K562 (cell line): ENCODE measurements at regions not wholly inside any gene's neighbourhood (a gene's known extent, or its start where the extent isn't known, plus 50 kb on each side); places are given as distances from the start of the nearest gene placed in this dataset.

Experiments used
- ATAC-seq: fragments of 200-7000 bp; cut with Tn5 transposase; 3 replicates; pipeline ENCODE4 v1.9.1; 2020; ENCODE audit warnings: moderate library complexity
- BruUV-seq: library from RNA; stranded (reverse); fragments of 400-500 nt; replicated peaks from 2 replicates; lab custom pipeline; 2021; lab: Mats Ljungman, UMichigan
- CTCF ChIA-PET: fragments of 300-600 bp; formaldehyde crosslinking; extraction: SDS; loops from one replicate; lab custom pipeline; 2021; ENCODE audit warnings: low intra/inter-chr PET ratio; lab: Yijun Ruan, JAX
- POLR2A ChIA-PET: fragments of 300-600, 350-650 bp; sonication (Branson Sonifier 250); formaldehyde crosslinking; extraction: SDS; loops from one replicate; lab custom pipeline; 2021; ENCODE audit warnings: antibody characterized with exemption, inconsistent platforms; lab: Yijun Ruan, JAX
- DNase-seq, 4 experiments: peaks; one replicate each; pipeline versions ENCODE4 v3.0.0 to v3.0.0-alpha.2; 2011 to 2018; ENCODE audit warnings: low spot score in 3 of 4, mixed read lengths in 3 of 4; ENCODE audit errors: extremely low read depth in 1 of 4
- FAIRE-seq: peaks from 2 replicates; lab custom pipeline; 2011; peaks lifted over from hg19 to GRCh38; lab: Jason Lieb, UNC
- H2AFZ ChIP-seq: 2 replicates; pipeline ENCODE4 v1.6.0; 2011; ENCODE audit warnings: low read depth, low read length, control low read depth, inconsistent platforms
- H3K27ac ChIP-seq: fragments of 200-600 bp; 3 replicates; pipeline ENCODE4 v1.8.0; 2011; ENCODE audit warnings: low read depth, mild to moderate bottlenecking, control low read depth, inconsistent platforms, low read length, moderate library complexity, mixed read lengths; ENCODE audit errors: extremely low read depth
- H3K27me3 ChIP-seq, 2 experiments: fragments of 300-600 bp in 1 of 2; 2 replicates in 1 of 2; 3 replicates in 1 of 2; pipeline versions ENCODE4 v1.6.0 to v1.8.0; 2011; ENCODE audit warnings: inconsistent platforms in 2 of 2, low read length in 2 of 2, mild to moderate bottlenecking in 1 of 2, mixed read lengths in 1 of 2, moderate library complexity in 1 of 2; ENCODE audit not compliant: control insufficient read depth in 2 of 2, insufficient read depth in 2 of 2
- H3K36me3 ChIP-seq: fragments of 300-600 bp; 3 replicates; pipeline ENCODE4 v1.8.0; 2011; ENCODE audit warnings: mild to moderate bottlenecking, low read length, inconsistent platforms; ENCODE audit not compliant: control insufficient read depth, insufficient read depth
- H3K4me1 ChIP-seq, 2 experiments: fragments of 200-600 bp in 1 of 2; replicated peaks in 1 of 2; 2 replicates in 1 of 2; 3 replicates in 1 of 2; pipeline versions ENCODE4 v1.5.1 to v1.8.0; 2011; ENCODE audit warnings: inconsistent platforms in 2 of 2, low read length in 2 of 2, mild to moderate bottlenecking in 1 of 2, mixed read lengths in 1 of 2, moderate library complexity in 1 of 2; ENCODE audit not compliant: control insufficient read depth in 2 of 2, insufficient read depth in 2 of 2
- H3K4me2 ChIP-seq: 2 replicates; pipeline ENCODE4 v1.6.1; 2011; ENCODE audit warnings: low read length, control low read depth, inconsistent platforms, mixed read lengths; ENCODE audit not compliant: insufficient read depth
- H3K4me3 ChIP-seq: fragments of 200-600 bp; sonication (generic), shearing (Covaris generic); 2 replicates; pipeline ENCODE4 v1.5.1; 2016; ENCODE audit warnings: control low read depth, inconsistent platforms
- H3K79me2 ChIP-seq: fragments of 200-600 bp; 3 replicates; pipeline ENCODE4 v1.8.0; 2011; ENCODE audit warnings: low read length, inconsistent platforms; ENCODE audit not compliant: control insufficient read depth, insufficient read depth
- H3K9ac ChIP-seq, 2 experiments: 2 replicates each; pipeline versions ENCODE4 v1.6.0 to v1.6.1; 2011; ENCODE audit warnings: low read depth in 2 of 2, low read length in 2 of 2, control low read depth in 1 of 2, inconsistent platforms in 1 of 2, mild to moderate bottlenecking in 1 of 2, mixed read lengths in 1 of 2; ENCODE audit not compliant: insufficient read depth in 1 of 2
- H3K9me1 ChIP-seq: one replicate; pipeline ENCODE4 v1.6.0; 2011; ENCODE audit warnings: inconsistent platforms, mild to moderate bottlenecking, low read length, moderate library complexity; ENCODE audit not compliant: control insufficient read depth, insufficient read depth
- H3K9me3 ChIP-seq: replicated peaks from 2 replicates; pipeline ENCODE4 v1.5.1; 2011; ENCODE audit warnings: low read depth, low read length, inconsistent platforms; ENCODE audit not compliant: control insufficient read depth, insufficient read depth
- H4K20me1 ChIP-seq: replicated peaks from 2 replicates; pipeline ENCODE4 v1.6.1; 2011; ENCODE audit warnings: low read length, inconsistent platforms, mixed read lengths; ENCODE audit not compliant: control insufficient read depth, insufficient read depth
- ATF3 ChIP-seq, 2 experiments: fragments of 450-650 bp in 1 of 2; sonication (generic) in 1 of 2; formaldehyde crosslinking in 1 of 2; IDR thresholded peaks in 1 of 2; conservative IDR thresholded peaks in 1 of 2; 2 replicates each; pipeline versions ENCODE4 v1.6.1 to v1.8.1; 2016 to 2023; ENCODE audit warnings: mild to moderate bottlenecking in 2 of 2, moderate library complexity in 2 of 2, inconsistent platforms in 1 of 2, missing genetic modification reagents in 1 of 2
- ATF7 ChIP-seq: fragments of 450-650 bp; IDR thresholded peaks from 2 replicates; pipeline ENCODE4 v1.7.1; 2014; ENCODE audit warnings: mild to moderate bottlenecking, moderate library complexity
- CSDE1 ChIP-seq, 2 experiments: fragments of 450-650 bp; IDR thresholded peaks; 2 replicates each; pipeline ENCODE4 v1.6.1; 2016; ENCODE audit warnings: mild to moderate bottlenecking in 1 of 2
- ELF1 ChIP-seq: fragments of 200-800 bp; sonication (Bioruptor generic); IDR thresholded peaks from 2 replicates; pipeline ENCODE4 v1.6.1; 2016; ENCODE audit warnings: missing genetic modification characterization, missing compliant biosample characterization
- ERF ChIP-seq: fragments of 450-650 bp; formaldehyde crosslinking; IDR thresholded peaks from 2 replicates; pipeline ENCODE4 v1.4.0; 2020; ENCODE audit warnings: mild to moderate bottlenecking, mixed read lengths
- HSF4 ChIP-seq: fragments of 250-450 bp; sonication (Bioruptor Pico); IDR thresholded peaks from 2 replicates; pipeline ENCODE4 v2.1.2; 2022; ENCODE audit warnings: mild to moderate bottlenecking, moderate library complexity, borderline replicate concordance
- ID3 ChIP-seq, 2 experiments: fragments of 250-450 bp in 1 of 2; fragments of 450-650 bp in 1 of 2; sonication (Bioruptor Pico) in 1 of 2; IDR thresholded peaks; 2 replicates each; pipeline versions ENCODE4 v1.6.1 to v1.8.0; 2016 to 2021; ENCODE audit warnings: mild to moderate bottlenecking in 2 of 2, moderate library complexity in 2 of 2, missing compliant biosample characterization in 1 of 2, missing genetic modification characterization in 1 of 2
- MXD1 ChIP-seq: fragments of 250-450 bp; sonication (Bioruptor Pico); IDR thresholded peaks from 2 replicates; pipeline ENCODE4 v1.8.0; 2021; ENCODE audit warnings: borderline replicate concordance, mild to moderate bottlenecking, moderate library complexity; ENCODE audit not compliant: poor library complexity, severe bottlenecking
- NCOA1 ChIP-seq: fragments of 450-650 bp; IDR thresholded peaks from 2 replicates; pipeline ENCODE4 v1.6.1; 2016; ENCODE audit warnings: low read depth
- NR2C1 ChIP-seq, 2 experiments: fragments of 450-650 bp; IDR thresholded peaks; 2 replicates each; pipeline ENCODE4 v1.6.1; 2017; ENCODE audit warnings: mild to moderate bottlenecking in 2 of 2, antibody characterized with exemption in 1 of 2, inconsistent platforms in 1 of 2, missing compliant biosample characterization in 1 of 2, missing genetic modification characterization in 1 of 2
- PHF8 ChIP-seq: fragments of 200-600 bp; sonication (generic); IDR thresholded peaks from 2 replicates; pipeline ENCODE4 v1.6.1; 2012; ENCODE audit warnings: mixed run types, mild to moderate bottlenecking, inconsistent platforms, low read length, moderate library complexity, borderline replicate concordance
- SLC30A9 ChIP-seq: fragments of 250-450 bp; sonication (Bioruptor Pico); IDR thresholded peaks from 2 replicates; pipeline ENCODE4 v1.8.0; 2022; ENCODE audit warnings: mild to moderate bottlenecking, moderate library complexity
- TEAD1 ChIP-seq, 2 experiments: fragments of 450-650 bp in 1 of 2; sonication (generic) in 1 of 2; formaldehyde crosslinking; IDR thresholded peaks; 2 replicates each; pipeline versions ENCODE4 v1.4.0 to v1.8.0; 2020 to 2022; ENCODE audit warnings: mild to moderate bottlenecking in 2 of 2, missing genetic modification reagents in 1 of 2
- ZFPM2 ChIP-seq: fragments of 250-450 bp; sonication (Bioruptor Pico); IDR thresholded peaks from 2 replicates; pipeline ENCODE4 v1.5.1; 2022; ENCODE audit warnings: mild to moderate bottlenecking
- ZNF41 ChIP-seq: fragments of 250-450 bp; sonication (Bioruptor Pico); conservative IDR thresholded peaks from 2 replicates; pipeline ENCODE4 v1.4.0; 2020; ENCODE audit warnings: mild to moderate bottlenecking
- ZNF518B ChIP-seq: fragments of 250-450 bp; sonication (Bioruptor Pico); IDR thresholded peaks from 2 replicates; pipeline ENCODE4 v1.5.0; 2021; ENCODE audit warnings: mild to moderate bottlenecking, moderate library complexity
- ZNF695 ChIP-seq: fragments of 450-650 bp; formaldehyde crosslinking; IDR thresholded peaks from 2 replicates; pipeline ENCODE4 v1.4.0; 2020; ENCODE audit warnings: mild to moderate bottlenecking, moderate library complexity
- in situ Hi-C: fragments of 300-500 bp; cut with MboI; formaldehyde crosslinking; loops from 4 replicates; pipeline ENCODE4 v1.15.0; 2018; ENCODE audit warnings: inconsistent platforms, mixed read lengths
- intact Hi-C: fragments of 100-400 bp; cut with micrococcal nuclease; formaldehyde crosslinking; loops from 2 replicates; pipeline ENCODE4 v1.14.2; 2022

- TF ChIP-seq SLC30A9 (CRISPR knock-in tag) (no peak), ZNF41 (CRISPR knock-in tag) (no peak), CSDE1 (IDR thresholded peaks at IDR 0.05) (no peak), NR2C1 (IDR thresholded peaks at IDR 0.05) (no peak), NR2C1 (tag; IDR thresholded peaks at IDR 0.05) (no peak), ATF7 (no peak), TEAD1 (CRISPR knock-in tag; IDR thresholded peaks at IDR 0.05) (no peak), ZNF695 (no peak)
- TF ChIP-seq, all 486 proteins: peak for 0
Measured at GRCh38 chr9:101993771-101994170, 255.3 kb upstream of the GRIN3A start (continued).

GRCh38 chr9:101991926-101992325, 253.5 kb upstream of the GRIN3A start:
- intact Hi-C loops: no loop called here
- TF ChIP-seq HSF4 (no peak), ERF (no peak), ZFPM2 (CRISPR knock-in tag) (no peak), MXD1 (CRISPR knock-in tag) (no peak), PHF8 (no peak), ZNF518B (CRISPR knock-in tag) (no peak), ATF3 (IDR thresholded peaks at IDR 0.05) (no peak), ATF3 (CRISPR knock-in tag; conservative IDR thresholded peaks at IDR 0.05) (no peak), ELF1 (no peak), ID3 (CRISPR knock-in tag; IDR thresholded peaks at IDR 0.05) (no peak), ID3 (tag; IDR thresholded peaks at IDR 0.05) (no peak), NCOA1 (no peak)

More at GRCh38 chr9:101991926-101992325, 253.5 kb upstream of the GRIN3A start:
- BruUV-seq: no TSS peak
- H3K36me3 ChIP-seq: no peaks in the 10 kb centered on the region
- FAIRE-seq: no peak
- no peak overlapping the region for H3K4me2 ChIP-seq
- no peaks in the 10 kb centered on the region for H3K4me1 ChIP-seq
- H2AFZ ChIP-seq: no peak overlapping the region
- no peaks in the 10 kb centered on the region for H3K9me1 ChIP-seq
- DNase-seq: no peak
- H4K20me1 ChIP-seq: no peaks in the 10 kb centered on the region
- H3K9ac ChIP-seq: no peak overlapping the region
- no peak overlapping the region for H3K4me3 ChIP-seq
- in situ Hi-C loops: no loop called here
- CTCF ChIA-PET: no interaction called here
- H3K27ac ChIP-seq: no peak overlapping the region
- no peaks in the 10 kb centered on the region for H3K79me2 ChIP-seq
- H3K9me3 ChIP-seq: no peaks in the 10 kb centered on the region
- POLR2A ChIA-PET: no interaction called here
- H3K27me3 ChIP-seq: no peaks in the 10 kb centered on the region
- ATAC-seq: no peak
